GM18519 (cell line): ENCODE measurements at regions not wholly inside any gene's neighbourhood (a gene's known extent, or its start where the extent isn't known, plus 50 kb on each side); places are given as distances from the start of the nearest gene placed in this dataset.

ENCODE experiments used
- ATAC-seq: cut with Tn5 transposase; IDR thresholded peaks from one replicate; pipeline ENCODE4 v1.9.1; 2021; ENCODE audit warnings: mild to moderate bottlenecking, moderate library complexity; ENCODE audit not compliant: unreplicated experiment, low FRiP score

DNA sequence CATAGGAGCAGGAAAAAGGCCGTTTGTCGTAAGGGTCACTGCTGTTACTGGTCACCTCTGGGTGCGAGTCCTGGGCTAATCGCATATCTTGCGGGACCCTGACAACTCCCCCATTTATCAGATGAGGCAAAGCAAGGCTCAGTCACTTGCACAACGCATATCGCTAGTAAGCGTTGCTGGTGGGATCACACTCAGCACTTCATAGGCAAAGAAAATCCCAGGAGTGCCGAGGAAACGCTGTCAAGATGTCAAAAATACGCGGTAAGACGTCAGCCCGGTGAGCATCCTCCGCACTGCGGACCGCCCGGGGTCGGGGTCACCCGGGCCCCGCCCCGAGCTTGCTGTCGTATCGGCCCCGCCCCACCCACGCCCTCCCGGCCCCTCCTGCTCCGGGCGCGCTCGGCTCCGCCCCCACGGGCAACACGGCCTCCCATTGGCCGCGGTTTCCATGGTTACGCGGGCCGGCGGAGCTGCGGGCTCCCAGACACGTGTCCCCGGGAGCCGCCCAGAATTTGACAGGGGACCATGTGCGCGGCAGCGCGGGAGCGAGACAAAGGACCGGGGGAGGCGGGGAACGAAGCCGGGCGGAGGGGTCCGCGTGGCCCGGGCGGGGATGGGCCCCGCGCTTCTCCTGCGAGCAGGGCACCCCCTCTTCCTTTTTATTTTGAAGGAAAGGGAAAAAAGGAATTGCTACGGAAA is 80.2 kb upstream of the IER5L start:
- ATAC-seq, result no peak

DNA sequence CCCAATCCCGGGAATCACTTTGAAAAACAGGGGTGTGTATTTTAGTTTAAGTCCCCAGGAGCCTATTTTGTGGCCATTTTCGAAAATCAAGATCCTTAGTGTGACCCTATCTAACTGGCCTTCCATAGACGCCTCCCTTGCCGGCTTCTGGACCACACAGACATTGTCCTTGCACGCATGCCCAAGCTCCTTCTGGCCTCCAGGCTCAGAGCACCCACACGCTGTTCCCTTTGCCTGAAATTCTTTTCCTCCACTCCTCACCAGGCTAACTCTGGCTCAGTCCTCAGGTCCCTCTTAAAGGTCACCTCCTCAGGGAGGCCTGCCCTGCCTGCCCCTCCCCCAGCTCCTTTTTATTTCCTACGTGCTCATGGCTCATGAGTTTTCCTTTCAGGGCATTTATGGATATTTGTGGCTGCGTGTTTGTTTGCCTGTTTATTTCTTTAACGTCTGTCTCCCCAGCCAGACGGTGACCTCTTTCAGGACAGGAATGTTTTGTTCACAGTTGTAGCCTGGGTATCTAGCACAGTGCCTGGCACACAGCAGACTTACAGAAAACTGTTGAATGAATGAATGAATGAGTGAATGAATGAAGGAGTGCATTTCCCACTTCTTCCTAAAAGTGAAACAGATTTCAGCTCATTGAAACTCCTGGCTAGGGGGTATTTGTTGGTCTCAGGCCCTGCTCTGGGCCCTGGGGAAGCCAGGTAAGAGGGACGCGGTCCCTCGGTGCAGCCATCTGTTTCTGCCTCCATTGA is 79.1 kb upstream of the IER5L start:
- ATAC-seq, result no peak

DNA sequence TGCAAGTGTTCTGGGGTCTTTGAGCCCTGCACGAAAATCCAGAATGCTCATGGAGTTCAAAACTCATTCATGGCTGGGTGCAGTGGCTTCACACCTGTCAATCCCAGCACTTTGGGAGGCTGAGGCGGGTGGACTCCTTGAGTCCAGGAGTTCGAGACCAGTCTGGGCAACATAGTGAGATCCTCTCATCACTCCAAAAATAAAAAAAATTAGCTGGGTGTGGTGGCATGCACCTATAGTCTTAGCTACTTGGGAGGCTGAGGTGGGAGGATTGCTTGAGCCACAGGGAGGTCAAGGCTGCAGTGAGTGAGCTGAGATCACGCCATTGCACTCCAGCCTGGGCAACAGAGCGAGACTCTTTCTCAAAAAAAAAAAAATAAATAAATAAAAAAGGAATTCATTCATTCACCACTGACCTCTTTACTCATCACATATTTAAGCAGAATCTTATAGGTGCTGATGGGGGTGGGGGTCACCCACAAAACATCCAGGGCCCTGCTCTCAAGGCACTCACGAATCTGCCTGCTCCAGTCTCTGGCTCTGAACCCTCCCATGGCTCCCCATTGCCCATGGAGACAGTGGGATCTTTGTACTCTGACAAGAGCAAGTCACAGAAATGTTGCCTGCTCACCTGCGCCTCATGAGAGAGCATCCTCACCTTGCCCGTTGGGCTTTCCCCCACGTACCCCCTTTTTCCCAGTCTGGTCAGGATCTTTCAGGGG is 76.7 kb upstream of the IER5L start:
- ATAC-seq, result no peak

DNA sequence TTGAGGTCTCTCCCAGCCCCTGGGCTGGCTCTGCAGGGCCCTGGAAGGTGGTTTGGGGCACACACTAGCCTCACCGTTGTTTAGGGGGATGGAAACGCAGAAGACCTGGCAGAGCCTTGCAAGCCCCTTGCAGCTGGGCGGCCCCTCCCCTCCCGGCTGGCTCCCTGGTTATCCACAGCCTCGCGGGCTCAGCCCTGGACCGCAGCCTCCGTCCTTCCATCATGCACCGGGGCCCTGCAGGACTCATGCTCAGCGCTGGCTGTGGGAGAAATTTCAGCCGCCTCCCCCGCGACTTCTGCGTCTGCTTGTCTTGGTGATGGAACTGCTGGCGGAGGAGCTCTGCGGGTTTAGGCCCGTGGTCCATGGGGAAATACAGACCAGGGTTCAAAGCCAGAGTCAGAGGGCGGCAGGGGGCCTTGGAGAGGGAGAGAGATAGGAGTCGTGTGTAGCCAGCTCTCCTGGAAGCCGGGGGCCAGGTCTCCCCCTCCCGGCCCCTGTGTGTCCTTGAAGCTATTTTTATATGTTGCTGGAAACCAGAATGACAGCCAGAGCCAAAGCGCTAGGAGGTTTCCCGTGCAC is 75.8 kb upstream of the IER5L start:
- ATAC-seq, result no peak

DNA sequence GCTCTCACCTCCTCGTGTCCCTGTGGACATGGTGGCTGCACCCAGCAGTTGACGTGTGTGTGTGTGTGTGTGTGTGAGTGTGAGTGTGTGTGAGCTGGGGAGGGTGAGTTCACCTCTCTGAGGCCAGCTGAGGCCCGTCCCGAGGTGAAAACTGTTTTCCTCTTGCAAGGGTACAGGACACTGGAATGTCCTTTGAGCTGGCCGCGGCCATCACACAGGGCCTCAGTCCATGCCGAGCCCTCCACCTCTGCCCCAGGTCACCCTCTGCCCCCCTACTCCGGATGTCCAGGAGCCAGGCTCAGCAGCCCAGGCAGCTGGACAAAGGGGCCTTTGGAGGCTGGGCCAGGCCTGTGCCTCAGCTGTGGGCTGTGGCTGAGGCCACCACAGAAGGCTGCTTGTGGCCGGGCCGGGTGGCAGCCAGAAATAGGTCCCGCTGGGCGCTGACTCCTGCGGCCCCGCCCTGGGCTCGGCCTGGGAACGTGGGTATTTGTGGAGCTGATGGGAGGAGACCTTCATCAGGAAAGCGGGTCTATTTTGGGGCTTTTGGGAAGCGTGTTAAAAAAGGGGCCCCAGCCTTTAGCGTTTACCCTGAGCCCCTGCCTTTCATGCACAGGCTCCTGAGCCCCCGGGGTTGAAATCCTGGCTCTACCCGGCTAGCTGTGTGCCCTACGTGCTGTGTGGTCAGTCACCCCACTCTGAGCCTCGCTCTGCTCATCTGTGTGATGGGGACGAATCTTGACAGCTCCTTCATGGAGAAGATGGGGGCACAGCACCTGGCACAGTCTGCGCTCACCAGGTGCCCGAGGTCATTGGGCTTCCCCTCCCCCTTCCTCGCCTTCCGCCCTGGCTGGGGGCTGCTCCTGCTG is 75.1 kb upstream of the IER5L start:
- ATAC-seq, result no peak

DNA sequence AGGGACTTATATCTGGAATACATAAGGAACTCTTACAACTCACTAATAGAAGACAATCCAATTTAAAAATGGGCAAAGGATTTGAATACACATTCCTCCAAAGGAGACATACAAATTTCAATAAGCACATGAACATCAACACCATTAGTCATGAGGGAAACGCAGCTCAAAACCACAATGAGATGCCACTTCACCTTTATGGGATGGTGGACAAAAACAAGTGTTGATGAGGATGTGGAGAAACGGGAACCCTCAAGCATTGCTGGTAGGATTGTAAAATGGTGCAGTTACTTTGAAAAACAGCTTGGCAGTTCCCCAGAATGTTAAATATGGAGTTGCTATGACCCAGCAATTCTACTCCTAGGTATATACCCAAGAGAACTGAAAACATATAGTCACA is 72.7 kb upstream of the IER5L start:
- ATAC-seq, result no peak

DNA sequence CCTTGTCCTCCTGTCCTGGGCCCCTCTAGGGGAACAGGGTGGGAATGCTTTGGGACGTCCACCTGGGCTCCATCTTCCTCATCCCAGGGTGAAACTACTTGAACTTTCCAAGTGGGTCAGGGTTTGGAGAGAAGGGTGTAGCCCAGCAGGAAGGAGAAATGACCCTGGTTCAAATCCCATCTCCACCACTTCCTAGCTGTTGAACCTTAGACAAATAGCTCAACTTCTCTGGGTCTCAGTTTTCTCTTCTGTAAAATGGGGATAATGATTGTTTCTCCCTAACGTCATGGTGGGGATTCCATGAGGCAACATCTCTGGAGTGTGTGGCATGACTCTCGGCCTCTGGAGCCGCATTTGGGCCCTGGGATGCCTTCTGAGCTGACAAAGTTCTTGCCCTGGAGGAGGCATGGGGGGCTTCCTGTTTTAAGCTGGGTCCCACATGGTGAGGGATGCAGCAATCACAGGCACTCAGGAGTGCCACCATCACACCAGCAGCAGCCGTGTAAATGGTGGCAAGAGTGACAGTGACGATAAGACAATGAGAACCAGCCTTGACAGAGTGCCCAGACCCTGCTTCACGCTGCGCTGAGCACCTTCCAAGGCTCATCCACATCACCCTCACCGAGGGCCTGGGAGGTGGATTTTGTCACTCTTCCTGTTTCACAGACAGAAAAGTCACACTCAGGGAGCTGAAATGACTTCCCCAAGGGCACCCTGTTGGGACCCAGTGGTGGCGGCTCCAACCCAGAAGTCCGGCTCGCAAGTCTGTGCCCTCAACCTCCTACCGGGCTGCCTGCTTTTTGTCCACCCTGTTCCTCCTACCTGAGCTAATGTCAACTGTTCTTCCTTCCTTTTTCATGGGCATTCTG is 69.5 kb upstream of the IER5L start:
- ATAC-seq, result no peak

DNA sequence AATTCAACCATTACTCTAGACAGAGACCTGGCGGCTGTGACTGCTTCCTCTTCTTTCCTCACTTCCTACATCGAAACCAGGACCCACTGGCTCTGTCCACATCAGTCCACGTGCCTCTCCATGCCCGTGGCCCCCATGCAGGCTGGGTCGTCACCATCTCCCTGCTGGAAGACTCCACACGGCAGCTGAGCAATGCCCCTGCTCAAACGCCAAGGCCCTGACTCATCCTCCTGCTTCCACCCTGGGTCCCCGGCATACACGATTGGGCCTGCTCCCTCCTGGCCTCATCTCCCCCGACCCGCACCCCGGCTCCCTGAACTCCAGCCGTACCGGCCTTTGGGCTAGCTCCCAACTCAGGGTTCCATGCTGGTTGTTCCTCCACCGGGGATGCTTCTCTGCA is 67.2 kb upstream of the IER5L start:
- ATAC-seq, result no peak

DNA sequence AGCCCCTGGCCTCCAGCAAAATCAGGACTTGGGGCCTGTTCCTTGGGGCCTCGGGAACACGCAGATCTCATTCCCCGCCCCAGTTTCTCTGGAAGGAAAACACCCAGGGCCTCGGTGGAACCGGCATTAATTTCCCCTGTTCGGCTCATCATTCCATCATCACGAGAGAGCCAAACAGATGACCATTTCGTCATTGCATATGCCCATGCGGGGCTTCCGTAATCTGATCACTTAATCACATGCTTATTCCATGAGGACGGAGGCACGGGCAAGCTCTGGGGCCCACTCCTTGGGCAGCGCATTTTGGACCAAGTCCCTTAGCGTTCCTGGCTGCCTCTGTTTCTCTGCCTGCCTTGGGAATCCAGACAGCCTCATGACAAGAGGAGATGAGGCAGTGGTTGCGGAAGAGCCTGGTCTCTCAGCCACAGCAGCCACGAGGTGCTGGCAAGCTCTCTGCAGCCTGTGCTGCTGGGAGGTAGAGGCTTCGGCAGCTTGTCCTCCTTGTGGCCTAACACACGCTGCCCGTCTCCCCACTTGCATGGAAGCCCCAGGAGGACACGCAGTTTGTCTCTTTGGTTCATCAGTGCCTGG is 65.0 kb upstream of the IER5L start:
- no peak for ATAC-seq

DNA sequence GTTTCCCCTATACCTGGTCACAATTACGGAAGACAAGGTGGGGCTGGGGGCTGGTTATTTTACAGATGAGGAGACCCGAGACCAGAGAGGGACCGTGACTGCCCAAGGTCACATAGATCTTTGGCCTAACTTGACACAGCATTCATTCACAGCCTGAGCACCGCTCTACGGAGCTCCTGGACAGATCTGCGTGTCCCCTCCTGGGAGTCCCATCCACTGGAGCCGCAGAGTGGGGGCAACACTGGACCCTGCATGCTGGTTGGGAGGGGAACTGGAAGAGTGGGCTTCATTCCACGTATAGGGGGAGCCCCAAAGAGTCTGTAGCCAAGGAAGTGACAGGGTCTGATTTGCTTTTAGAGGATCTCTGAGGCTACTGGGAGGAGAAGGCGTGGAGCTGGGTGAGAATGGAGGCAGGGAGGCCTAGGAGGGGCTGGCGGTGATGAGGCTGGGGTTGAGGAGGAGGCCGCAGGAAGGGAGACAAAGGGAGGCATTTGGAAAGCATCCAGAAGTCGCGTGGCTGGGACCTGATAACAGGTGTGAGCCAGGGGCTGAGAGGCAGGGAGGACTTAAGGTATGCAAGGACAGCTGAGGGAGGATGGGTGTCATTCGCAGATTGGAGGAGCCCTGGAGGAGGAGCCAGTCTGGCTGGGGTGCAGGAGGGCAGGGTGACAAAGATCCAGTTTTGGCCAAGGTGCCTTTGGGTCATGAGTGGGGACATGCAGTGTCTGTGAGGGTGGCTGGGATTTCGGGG is 64.3 kb upstream of the IER5L start:
- ATAC-seq, result no peak

DNA sequence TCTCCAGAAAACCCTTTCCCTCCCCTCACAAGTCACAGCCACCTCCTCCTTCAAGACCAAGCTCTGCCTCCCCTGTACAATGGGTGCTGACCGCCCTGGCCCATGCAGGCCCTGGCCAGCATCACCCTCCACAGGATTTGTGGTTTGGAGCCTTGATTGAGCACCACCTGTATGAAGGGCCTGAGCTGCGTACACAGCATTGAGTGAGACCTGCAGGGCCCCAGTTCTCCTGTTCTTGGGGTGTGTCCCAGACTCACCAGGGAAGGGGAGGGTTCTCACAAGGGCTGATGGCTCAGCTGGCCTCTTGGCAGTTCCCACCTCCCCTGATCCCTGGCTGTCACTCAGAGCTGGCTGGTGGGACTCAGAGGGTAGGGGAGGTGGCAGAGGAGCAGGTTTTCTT is 63.7 kb upstream of the IER5L start:
- no peak for ATAC-seq

DNA sequence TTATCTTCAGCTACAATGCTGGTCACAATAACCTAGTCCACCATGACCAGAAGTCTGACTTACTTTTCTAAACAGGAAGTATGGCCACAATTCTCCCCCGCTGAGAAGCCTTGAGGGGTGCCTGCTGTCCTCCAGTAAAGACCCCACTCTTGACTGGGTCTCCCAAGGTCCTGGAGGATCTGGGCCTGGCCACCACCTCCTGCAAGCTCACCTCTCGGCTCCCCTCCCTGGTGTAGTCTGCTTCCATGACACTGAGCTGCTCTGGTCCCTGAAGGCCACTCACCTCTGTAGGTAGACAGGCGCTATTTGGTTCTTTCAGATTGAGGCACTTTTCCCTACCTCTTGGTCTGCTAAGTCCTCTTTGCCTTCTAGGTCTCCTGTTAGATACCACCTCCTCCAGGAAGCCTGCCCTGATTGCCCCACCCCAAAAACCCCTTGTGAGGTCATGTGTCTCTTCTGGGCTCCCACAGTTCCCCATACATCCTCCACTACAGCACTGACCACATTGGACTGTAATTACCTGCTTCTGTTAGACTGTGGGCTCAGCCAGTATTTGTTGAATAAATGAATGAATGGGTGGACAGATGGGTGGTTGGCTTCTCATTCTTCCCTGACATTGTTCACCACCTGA is 62.6 kb upstream of the IER5L start:
- ATAC-seq, result no peak

DNA sequence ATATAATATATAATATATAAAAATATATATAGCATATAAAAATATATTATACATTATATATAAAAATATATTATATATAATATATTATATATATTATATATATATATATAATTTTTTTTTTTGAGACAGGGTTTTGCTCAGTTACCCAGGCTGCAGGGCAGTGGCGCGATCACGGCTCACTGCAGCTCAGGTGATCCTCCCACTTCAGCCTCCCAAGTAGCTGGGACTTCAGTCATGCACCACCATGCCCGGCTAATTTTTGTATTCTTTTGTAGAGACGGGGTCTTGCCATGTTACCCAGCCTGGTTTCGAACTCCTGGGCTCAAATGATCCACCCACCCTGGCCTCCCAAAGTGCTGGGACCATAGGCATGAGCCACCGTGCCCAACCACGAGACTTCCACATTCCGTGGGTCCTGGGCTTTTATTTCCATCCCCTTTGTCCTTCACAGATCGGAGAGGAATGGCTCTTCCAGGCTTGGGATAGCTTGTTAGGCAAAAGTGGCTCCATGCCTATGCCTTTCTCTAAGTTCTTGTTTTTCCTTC is 62.0 kb upstream of the IER5L start:
- no peak for ATAC-seq

DNA sequence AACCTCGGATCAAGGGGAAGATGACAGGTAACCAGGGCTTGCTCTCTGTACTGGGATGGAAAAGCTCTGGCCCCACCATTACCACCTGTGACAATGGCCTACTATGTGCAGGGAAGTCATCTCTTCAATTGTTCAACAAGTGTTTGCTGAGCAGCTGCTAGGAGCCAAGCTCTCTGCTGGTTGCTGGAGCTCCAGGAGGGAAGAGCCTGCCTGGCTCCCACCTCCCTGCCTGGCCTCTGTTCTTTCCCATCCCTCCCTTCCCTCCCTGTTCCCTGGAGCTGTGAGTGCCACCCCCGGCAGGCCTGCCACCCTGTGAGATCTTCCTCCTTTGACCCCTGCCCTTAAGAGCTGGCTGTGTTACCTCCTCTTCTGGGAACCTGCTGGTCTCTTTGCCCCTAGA is 59.7 kb upstream of the IER5L start:
- ATAC-seq, result no peak

DNA sequence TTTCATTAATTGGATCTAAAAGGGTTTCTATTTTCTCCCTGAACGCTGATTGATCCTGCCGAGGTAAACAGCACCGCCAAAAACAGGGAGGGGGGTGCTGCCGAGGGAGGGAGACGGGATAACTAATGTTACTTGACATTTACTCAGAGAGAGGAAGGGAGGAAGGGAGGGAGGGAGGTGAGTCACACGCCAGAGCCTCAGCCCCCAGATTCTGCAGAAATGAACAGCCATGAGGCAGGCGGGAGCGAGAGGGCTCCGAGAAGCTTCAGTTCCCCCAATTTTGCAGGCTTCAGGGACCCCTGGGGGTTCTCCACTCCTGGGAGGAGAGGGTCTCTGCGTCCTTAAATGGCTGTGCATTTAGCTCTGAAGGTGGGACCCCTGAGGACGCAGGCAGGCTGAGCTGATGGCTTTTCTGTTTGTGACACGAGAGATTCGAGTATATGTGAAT is 59.1 kb upstream of the IER5L start:
- no peak for ATAC-seq

DNA sequence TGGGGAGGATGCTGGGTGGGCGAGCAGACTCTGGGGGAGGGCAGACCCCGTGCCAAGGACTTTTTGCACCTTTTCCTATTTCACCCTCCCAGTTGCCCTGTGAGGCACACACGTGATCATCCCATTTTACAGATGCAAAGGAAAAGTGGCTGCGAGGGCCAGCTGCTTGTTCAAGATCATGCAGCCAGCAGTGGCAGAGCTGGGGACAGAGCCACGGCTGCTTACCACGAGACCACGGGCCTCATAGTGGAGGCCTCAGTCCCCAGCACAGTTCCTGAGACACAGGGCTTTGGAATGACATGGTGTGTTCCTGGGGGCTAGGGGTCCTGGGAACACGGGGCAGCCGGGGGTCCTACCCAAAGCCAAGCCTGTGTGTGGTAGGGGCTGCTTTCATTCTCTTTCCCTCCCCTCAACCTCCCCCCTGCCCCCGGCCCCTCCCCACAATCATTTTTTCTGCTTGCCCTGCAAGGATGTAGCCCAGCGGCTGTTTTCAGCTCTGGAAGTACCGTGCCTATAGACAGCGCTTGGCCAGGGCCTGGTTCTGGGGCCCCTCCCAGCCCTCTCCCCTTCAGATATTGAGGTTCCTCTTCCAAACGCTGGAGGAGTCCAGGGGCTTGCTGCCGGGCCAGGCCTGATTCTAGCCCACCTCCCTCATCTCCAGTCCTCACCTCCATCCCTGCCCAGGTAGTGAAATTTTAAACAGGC is 58.5 kb upstream of the IER5L start:
- no peak for ATAC-seq

DNA sequence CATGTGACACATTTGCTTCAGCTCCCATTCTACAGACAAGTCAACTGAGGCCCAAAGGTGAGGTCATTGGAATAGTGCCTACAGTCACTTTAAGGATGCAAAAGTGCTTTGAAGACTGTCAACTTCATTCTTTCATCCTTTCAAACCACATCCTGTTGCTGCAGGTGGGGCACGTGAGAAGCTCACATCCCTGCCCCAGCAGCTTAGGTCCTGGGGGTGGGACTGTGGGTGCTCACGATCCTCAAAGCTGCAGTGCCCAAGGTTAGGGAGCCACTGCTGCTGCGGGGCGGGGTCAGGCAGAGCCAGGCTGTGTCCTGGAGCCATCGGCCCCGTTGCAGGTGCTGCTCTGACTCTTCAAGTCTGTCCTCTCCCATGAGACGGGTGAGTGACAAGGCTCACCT is 57.9 kb upstream of the IER5L start:
- no peak for ATAC-seq
